Epithelial cell of prostate (primary cell): ENCODE measurements at regions not wholly inside any gene's neighbourhood (a gene's known extent, or its start where the extent isn't known, plus 50 kb on each side); places are given as distances from the start of the nearest gene placed in this dataset.
"Not testable (repeated sequence)": the region's sequence is repeated elsewhere in the genome, so short reads cannot be mapped to it uniquely, and the experiment has no call there.

ENCODE experiments used
- DNase-seq: peaks from one replicate; pipeline ENCODE4 v3.0.0-alpha.2; 2011; ENCODE audit warnings: low read depth, low spot score
- H3K27ac ChIP-seq: fragments of 450-650 bp; 2 replicates; pipeline ENCODE4 v1.5.1; 2017; ENCODE audit warnings: mild to moderate bottlenecking

DNA sequence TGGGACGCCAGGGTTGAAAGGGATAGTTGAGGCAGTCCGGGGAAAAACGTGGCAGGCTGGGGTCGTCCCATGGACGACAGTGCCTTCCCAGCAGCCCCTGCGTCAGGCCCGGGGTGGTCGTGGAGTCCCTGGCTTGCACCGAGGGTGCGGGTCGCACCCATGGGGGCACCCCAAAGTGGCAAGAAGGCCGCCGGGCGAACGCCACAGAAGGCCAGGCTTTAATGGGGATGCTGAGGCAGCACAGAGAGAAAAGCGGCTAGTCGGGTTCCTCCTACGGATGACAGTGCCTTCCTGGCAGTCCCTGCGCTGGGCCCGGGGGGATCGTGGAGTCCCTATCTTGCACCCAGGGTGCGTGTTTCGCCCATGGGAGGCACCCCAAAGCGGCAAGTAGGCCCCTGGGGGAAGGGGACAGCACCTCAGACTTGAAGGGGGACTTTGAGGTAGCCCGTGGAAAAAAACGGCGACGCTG lies 158.6 kb upstream of the ALG10B start:
- DNase-seq: no peak
- no peak overlapping the region for H3K27ac ChIP-seq

DNA sequence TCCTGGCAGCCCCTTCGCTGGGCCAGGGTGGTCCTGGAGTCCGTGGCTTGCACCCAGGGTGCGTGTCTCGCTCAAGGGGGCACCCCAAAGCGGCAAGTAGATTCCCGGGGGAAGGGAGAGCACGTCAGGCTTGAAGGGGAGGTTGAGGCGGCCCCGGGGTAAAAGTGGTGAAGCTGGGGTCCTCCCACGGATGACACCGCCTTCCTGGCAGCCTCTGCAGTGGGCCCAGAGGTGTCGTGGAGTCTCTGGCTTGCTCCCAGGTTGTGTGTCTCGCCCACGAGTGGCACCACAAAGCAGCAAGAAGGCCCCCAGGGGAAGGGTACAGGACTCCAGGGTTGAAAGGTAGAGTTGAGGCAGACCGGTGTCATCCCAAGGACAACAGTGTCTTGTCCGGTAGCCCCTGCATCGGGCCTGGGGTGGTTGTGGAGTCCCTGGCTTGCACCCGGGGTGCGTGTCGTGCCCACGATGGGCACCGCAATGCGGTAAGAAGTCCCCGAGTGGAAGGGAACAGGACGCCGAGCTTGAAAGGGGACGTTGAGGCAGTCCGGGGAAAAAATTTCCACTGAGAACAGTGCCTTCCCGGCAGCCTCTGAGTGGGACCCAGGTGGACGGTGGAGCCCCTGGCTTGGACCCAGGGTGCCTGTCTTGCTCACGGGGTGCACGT lies 158.0 kb upstream of the ALG10B start:
- no peak for DNase-seq
- no peak overlapping the region for H3K27ac ChIP-seq

DNA sequence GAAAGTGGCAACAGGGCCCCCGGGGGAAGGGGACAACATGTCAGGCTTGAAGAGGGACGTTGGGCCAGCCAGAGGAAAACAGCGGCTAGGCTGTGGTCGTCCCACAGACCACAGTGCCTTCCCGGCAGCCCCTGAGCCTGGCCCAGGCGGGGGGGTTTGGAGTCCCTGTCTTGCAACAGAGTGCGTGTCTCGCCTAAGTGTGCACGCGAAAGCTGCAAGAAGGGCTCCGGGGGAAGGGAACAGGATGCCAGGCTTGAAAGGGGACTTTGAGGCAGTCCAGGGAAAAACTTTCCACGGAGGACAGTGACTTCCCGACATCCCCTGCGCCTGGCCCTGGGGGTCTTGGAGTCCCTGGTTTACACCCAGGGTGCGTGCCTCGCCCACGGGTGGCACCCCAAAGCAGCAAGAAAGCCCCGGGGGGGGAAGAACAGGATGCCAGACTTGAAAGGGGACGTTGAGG lies 157.5 kb upstream of the ALG10B start:
- DNase-seq: no peak
- no peak overlapping the region for H3K27ac ChIP-seq

GRCh38 chr12:38159591-38160317 lies 156.8 kb upstream of the ALG10B start:
- no peak overlapping the region for H3K27ac ChIP-seq
- no peak for DNase-seq

DNA sequence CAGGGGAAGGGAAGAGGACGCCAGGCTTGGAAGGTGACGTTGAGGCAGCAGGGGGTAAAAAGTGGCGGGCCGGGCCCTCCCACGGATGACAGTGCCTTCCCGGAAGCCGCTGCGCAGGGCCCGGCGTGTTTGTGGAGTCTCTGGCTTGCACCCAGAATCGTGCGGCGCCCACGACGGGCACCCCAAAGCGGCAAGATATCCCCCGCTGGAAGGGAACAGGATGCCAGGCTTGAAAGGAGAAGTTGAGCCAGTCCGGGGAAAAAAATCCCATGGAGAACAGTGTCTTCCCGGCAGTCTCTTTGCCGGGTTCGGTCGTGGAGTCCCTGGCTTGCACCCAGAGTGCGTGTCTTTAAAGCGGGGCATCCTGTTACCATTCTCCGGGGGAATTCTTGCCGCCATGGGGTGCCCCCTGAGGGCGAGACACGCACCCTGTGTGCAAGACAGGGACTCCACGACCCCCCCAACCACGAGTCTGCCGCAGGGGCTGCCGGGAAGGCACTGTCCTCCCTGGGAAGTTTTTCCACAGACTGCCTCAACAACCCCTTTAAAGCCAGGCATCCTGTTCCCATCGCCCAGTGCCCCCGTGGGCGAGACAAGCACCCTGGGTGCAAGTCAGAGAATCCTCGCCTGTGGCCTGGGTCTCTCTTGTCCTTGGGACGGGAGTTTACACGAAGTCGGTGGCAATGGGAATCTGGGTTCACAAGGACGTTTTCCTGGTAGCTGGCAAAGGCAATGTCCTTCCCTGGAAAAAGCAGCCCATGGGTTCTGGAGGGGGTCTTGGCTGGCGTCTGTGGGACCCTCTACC lies 156.1 kb upstream of the ALG10B start:
- no peak overlapping the region for H3K27ac ChIP-seq
- no peak for DNase-seq

DNA sequence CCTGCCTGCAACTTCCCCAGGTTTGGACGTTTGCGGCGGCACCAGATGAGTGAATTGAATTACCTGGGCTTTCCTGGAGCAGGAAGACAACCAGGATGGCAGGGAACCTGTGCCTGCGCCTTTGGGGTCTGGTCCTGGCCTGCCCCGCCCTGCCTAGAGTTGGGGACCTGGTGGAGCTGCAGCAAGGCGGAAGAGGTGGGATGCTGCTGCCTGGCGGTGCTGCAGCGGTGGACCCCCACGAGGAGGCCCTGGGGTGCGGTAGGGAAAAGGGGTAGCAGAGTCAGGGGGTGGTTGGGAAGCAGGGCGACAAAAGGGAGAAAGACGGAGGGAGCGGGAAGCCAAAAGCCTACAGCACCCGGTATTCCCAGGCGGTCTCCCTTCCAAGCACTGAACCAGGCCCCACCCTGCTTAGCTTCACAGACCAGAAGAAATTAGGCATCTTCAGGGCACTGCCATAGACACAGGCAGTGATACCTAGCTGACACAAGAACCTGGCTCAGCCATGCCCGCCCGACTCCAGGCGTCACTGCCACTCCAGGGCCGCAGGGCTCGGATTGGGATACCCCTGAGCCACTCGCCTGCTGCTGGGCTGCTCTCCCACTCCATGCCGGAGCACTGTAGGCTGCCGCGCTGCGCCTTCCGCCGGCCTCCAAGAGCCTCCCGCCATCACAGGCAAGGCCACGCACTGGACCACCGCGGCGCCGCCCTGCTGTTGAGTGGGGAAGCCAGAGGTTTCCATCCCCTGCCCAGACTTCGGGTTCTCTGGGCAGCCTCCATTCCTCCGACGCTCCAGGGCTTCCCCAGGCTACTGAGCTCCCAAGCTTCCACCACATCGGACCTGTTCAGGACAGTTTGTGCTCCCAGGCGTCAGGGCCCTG lies 155.2 kb upstream of the ALG10B start:
- no peak overlapping the region for H3K27ac ChIP-seq
- no peak for DNase-seq

- no peak overlapping the region for H3K27ac ChIP-seq
- DNase-seq: no peak
Measured at GRCh38 chr12:38162013-38162412, 154.6 kb upstream of the ALG10B start.

- DNase-seq: no peak
- H3K27ac ChIP-seq: no peak overlapping the region
Measured at GRCh38 chr12:38162708-38163441, 153.7 kb upstream of the ALG10B start.

DNA sequence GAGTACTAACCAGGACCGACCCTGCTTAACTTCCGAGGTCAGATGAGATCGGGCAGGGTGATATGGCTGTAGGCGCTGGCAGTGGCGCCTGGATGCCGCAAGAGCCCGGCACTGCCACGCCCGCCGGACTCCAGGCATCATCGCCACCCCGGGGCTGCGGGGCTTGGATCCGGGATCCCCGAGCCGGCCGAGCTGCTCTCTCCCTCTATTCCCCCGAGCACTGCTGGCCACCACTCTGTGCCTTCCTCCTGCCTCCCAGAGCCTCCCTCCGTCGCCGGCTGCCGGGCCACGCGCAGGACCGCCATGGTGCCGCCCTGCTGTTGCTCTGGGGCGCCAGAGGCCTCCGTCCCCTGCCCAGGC lies 153.2 kb upstream of the ALG10B start:
- DNase-seq: no peak
- H3K27ac ChIP-seq: no peak overlapping the region

GRCh38 chr12:38166225-38166624 lies 150.3 kb upstream of the ALG10B start:
- no peak for DNase-seq
- H3K27ac ChIP-seq: no peak overlapping the region

DNA sequence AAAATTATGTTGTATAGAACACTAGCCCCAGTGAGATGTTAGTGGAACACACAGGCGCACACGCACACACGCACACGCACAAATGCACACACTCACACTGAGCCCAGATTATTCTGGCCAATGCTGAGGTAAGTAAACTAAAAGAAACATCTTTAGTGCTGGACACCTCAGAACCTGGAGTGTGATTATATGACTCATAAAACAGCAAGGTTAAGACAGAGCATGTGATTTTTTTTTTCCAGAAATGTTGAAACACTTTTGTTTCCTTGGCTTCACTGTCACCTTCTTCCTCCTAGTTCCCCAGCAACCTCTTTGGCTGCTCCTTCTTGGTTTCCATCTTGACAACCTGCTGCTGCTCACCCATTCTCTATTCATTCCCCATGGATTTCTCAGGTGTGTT lies 141.0 kb upstream of the ALG10B start:
- H3K27ac ChIP-seq: no peak overlapping the region
- DNase-seq: no peak

- H3K27ac ChIP-seq, DNase-seq: not testable (repeated sequence)
Measured at GRCh38 chr12:38183617-38184016, 133.0 kb upstream of the ALG10B start.

DNA sequence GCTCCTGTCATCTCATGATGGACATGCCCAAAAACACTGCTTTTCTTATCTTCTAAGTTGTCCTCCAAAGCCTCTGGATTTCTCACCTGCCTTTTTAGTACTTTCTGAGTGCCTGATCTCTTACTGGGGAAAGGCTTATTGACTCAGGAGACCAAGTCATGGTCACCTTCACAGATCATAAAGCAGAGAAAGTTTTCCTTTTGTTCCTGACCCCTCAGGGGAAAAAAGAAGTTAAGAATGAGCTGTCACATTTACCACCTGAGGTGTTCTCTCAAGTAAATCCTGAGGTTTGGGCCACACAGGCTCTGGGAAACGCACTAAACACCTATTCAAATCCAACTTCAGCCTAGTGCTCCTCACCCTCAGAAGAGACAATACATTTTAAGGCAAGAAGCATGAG lies 119.3 kb upstream of the ALG10B start:
- DNase-seq, H3K27ac ChIP-seq: not testable (repeated sequence)

DNA sequence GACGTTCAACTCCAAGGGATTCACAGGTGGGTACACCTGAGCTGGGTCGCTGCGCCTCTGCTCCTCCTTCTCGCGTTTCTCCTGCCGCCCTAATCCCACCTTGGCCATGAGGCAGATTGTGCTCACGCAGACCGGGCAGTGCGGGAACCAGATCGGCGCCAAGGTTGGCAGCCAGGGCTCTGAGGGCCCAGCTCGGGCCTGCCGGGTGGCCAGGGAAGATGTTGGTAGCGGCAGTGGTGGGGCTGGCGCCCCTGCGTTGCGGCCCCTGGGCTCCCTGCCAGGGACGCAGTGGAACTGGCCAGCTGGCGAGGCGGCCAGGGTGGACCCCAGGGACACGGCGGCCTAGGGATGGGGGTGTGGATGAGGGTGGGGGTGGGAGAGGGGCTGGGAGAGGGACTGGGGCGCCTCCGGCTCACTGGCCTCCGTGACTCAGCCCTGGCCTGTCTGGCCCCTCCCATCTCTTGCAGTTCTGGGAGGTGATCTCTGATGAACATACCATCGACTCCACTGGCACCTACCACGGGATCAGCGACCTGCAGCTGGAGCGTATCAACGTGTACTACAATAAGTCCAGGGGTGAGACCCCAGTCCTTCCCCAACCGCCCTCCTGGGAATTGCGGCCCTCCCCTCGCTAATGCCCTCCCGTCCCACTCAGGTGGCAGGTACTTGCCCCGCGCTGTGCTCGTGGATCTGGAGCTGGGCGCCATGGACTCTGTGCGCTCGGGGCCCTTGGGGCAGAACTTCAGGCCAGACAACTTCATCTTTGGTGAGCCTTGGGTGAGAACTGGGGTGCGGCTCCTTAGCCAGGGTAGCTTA lies 114.9 kb upstream of the ALG10B start:
- no peak for DNase-seq
- H3K27ac ChIP-seq: no peak overlapping the region

- no peak for DNase-seq
Measured at GRCh38 chr12:38204831-38205230, 111.7 kb upstream of the ALG10B start.

DNA sequence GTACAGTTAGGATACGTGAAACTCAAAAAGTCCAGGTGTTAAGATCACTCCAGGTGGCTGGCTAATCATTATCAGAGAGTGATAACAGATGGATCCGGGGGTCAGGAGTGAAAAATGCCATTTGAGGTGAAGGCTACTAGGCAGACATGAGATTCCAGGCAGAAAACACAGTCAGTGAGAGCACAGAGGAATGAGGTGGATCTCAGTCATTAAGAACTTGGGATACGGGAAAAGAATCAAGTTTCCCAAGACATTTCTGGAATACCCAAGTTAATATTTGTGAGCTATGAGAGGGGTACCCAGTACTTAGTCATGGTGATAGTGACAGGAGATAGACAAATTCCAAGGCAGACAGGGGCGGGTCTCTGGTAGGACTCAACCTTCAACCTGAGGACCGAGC lies 94.6 kb upstream of the ALG10B start:
- no peak for DNase-seq
- H3K27ac ChIP-seq: no peak overlapping the region

More at GRCh38 chr12:38204831-38205230, 111.7 kb upstream of the ALG10B start:
- no peak overlapping the region for H3K27ac ChIP-seq

DNA sequence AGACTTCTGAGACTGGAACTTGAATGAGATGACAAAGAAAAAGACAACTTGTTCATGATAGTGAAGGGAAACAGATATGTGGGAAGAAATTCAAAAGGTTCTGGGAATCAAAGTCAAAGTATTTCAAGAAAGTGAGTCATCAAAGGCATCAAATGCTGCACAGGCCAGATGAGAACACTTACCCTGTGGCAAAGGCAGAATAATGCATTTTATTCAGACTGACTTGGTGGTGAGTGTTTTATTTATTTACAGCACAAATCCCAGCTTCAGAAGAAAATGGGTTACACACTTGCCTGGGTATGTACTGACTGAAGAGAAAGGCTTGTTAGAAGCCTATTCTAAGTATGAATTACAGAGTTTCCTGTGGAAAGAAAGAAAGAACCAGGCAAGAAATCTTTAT lies 78.2 kb upstream of the ALG10B start:
- not testable (repeated sequence) for H3K27ac ChIP-seq
- peak; percentile 5 for DNase-seq

DNA sequence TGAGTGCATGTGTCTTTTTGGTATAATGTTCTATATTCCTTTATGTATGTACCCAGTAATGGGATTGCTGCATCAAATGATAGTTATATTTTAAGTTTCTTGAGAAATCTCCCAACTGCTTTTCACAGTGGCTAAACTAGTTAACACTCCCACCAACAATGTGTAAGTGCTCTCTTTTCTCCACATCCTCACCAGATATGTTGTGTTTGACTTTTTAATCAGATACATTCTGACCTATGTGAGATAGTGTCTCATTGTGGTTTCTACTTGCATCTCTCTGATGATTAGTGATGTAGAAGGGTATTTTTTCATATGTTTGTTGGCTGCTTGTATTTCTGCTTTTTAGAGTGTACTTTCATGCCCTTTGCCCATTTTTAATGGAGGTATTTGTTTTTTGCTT lies 62.8 kb upstream of the ALG10B start:
- no peak overlapping the region for H3K27ac ChIP-seq
- DNase-seq: no peak

GRCh38 chr12:38258411-38258810 lies 58.2 kb upstream of the ALG10B start:
- DNase-seq: no peak
- no peak overlapping the region for H3K27ac ChIP-seq
